ENCODE measurements at regions not wholly inside any gene's neighbourhood (a gene's known extent, or its start where the extent isn't known, plus 50 kb on each side); places are given as distances from the start of the nearest gene placed in this dataset.

GRCh38 chr6:105810105-105810921 lies 275.8 kb upstream of the PRDM1 start:
- DNase-seq = peak; percentile 16 to 56

- DNase-seq = no peak
Observed at GRCh38 chr6:105808571-105808970, 277.6 kb upstream of the PRDM1 start.

- DNase-seq = no peak
Observed at GRCh38 chr6:105807905-105808304, 278.2 kb upstream of the PRDM1 start.

GRCh38 chr6:105806486-105806920 lies 279.6 kb upstream of the PRDM1 start:
- DNase-seq = no peak

- no peak for DNase-seq
Observed at GRCh38 chr6:105805501-105806023, 280.6 kb upstream of the PRDM1 start.

GRCh38 chr6:105804424-105804823 lies 281.7 kb upstream of the PRDM1 start:
- DNase-seq = no peak

GRCh38 chr6:105804000-105804399 lies 282.1 kb upstream of the PRDM1 start:
- no peak for DNase-seq

- DNase-seq = no peak
Observed at GRCh38 chr6:105803442-105803841, 282.7 kb upstream of the PRDM1 start.

- no peak for DNase-seq
Observed at GRCh38 chr6:105802703-105803102, 283.4 kb upstream of the PRDM1 start.

- no peak for DNase-seq
Observed at GRCh38 chr6:105800871-105801270, 285.3 kb upstream of the PRDM1 start.

GRCh38 chr6:105800398-105800797 lies 285.7 kb upstream of the PRDM1 start:
- DNase-seq = no peak

GRCh38 chr6:105799056-105799455 lies 287.1 kb upstream of the PRDM1 start:
- no peak for DNase-seq

GRCh38 chr6:105797983-105798453 lies 288.1 kb upstream of the PRDM1 start:
- DNase-seq = no peak

GRCh38 chr6:105797286-105797979 lies 288.7 kb upstream of the PRDM1 start:
- no peak for DNase-seq

GRCh38 chr6:105795913-105796517 lies 290.1 kb upstream of the PRDM1 start:
- DNase-seq = no peak

GRCh38 chr6:105795366-105795765 lies 290.8 kb upstream of the PRDM1 start:
- no peak for DNase-seq

- DNase-seq = peak in 1 of 2 experiments; percentile 45
Observed at GRCh38 chr6:105794870-105795269, 291.3 kb upstream of the PRDM1 start.

GRCh38 chr6:105794239-105794638 lies 291.9 kb upstream of the PRDM1 start:
- DNase-seq = no peak

GRCh38 chr6:105793130-105793529 lies 293.0 kb upstream of the PRDM1 start:
- no peak for DNase-seq

GRCh38 chr6:105791583-105792318 lies 294.4 kb upstream of the PRDM1 start:
- DNase-seq = no peak

GRCh38 chr6:105791179-105791578 lies 295.0 kb upstream of the PRDM1 start:
- no peak for DNase-seq

- no peak for DNase-seq
Observed at GRCh38 chr6:105790635-105791034, 295.5 kb upstream of the PRDM1 start.

- DNase-seq = no peak
Observed at GRCh38 chr6:105789935-105790334, 296.2 kb upstream of the PRDM1 start.
